GM12878 (cell line): ENCODE measurements at regions not wholly inside any gene's neighbourhood (a gene's known extent, or its start where the extent isn't known, plus 50 kb on each side); places are given as distances from the start of the nearest gene placed in this dataset.

Experiments
- ATAC-seq: fragments of 200-7000 bp; cut with Tn5 transposase; 3 replicates; pipeline ENCODE4 v1.9.1; 2020; ENCODE audit warnings: mild to moderate bottlenecking, moderate library complexity
- BruUV-seq: library from RNA; stranded (reverse); fragments of 400-500 nt; replicated peaks from 2 replicates; lab custom pipeline; 2021; lab: Mats Ljungman, UMichigan
- CTCF ChIA-PET: fragments of 300-600 bp; sonication (Branson Sonifier 250); formaldehyde crosslinking; extraction: SDS; loops from one replicate; lab custom pipeline; 2021; ENCODE audit warnings: inconsistent platforms; lab: Yijun Ruan, JAX
- POLR2A ChIA-PET: fragments of 350-600 bp; formaldehyde crosslinking; extraction: SDS; loops from one replicate; lab custom pipeline; 2021; ENCODE audit warnings: inconsistent platforms; lab: Charles Lee
- RAD21 ChIA-PET: fragments of 300-600 bp; sonication (Branson Sonifier 250); formaldehyde crosslinking; loops from one replicate; lab custom pipeline; 2023; ENCODE audit warnings: antibody characterized with exemption; ENCODE audit not compliant: unreplicated experiment; lab: Charles Lee
- SMC1A ChIA-PET: fragments of 300-600 bp; sonication (Branson Sonifier 250); formaldehyde crosslinking; loops from one replicate; lab custom pipeline; 2023; ENCODE audit not compliant: unreplicated experiment, uncharacterized antibody; lab: Charles Lee
- DNase-seq: peaks from one replicate; pipeline ENCODE4 v3.0.0-alpha.2; 2011; ENCODE audit warnings: low read depth, low spot score
- FAIRE-seq: peaks from 3 replicates; lab custom pipeline; 2011; peaks lifted over from hg19 to GRCh38; lab: Jason Lieb, UNC
- H2AFZ ChIP-seq: 2 replicates; pipeline ENCODE4 v1.6.0; 2011; ENCODE audit warnings: low read depth, low read length, control low read depth; ENCODE audit not compliant: control insufficient read depth
- H3K27ac ChIP-seq: 2 replicates; pipeline ENCODE4 v1.5.1; 2011; ENCODE audit warnings: control low read depth; ENCODE audit not compliant: control insufficient read depth, insufficient read depth
- H3K27me3 ChIP-seq, 2 experiments: replicated peaks in 1 of 2; 2 replicates each; pipeline versions ENCODE4 v1.6.0 to v1.6.1; 2011; ENCODE audit warnings: low read length in 1 of 2; ENCODE audit not compliant: control insufficient read depth in 2 of 2, insufficient read depth in 2 of 2
- H3K36me3 ChIP-seq, 2 experiments: 2 replicates each; pipeline ENCODE4 v1.5.1; 2011; ENCODE audit warnings: low read length in 1 of 2; ENCODE audit not compliant: control insufficient read depth in 2 of 2, insufficient read depth in 2 of 2
- H3K4me1 ChIP-seq: 2 replicates; pipeline ENCODE4 v1.6.1; 2011; ENCODE audit warnings: mild to moderate bottlenecking, low read length, moderate library complexity, mixed read lengths; ENCODE audit not compliant: control insufficient read depth, insufficient read depth
- H3K4me2 ChIP-seq: 2 replicates; pipeline ENCODE4 v1.6.0; 2011; ENCODE audit warnings: control low read depth; ENCODE audit not compliant: control insufficient read depth, insufficient read depth
- H3K4me3 ChIP-seq: fragments of 200-600 bp; sonication (generic); 2 replicates; pipeline ENCODE4 v1.5.1; 2016
- H3K79me2 ChIP-seq: 2 replicates; pipeline ENCODE4 v1.6.0; 2011; ENCODE audit warnings: low read length; ENCODE audit not compliant: control insufficient read depth, insufficient read depth
- H3K9ac ChIP-seq: 2 replicates; pipeline ENCODE4 v1.8.0; 2011; ENCODE audit warnings: low read length, control low read depth, mixed read lengths; ENCODE audit not compliant: control insufficient read depth, insufficient read depth
- H3K9me3 ChIP-seq: replicated peaks from 3 replicates; pipeline ENCODE4 v1.5.1; 2011; ENCODE audit warnings: mild to moderate bottlenecking, low read length; ENCODE audit not compliant: control insufficient read depth, insufficient read depth
- H4K20me1 ChIP-seq: 2 replicates; pipeline ENCODE4 v1.6.0; 2011; ENCODE audit not compliant: control insufficient read depth, insufficient read depth
- ATF2 ChIP-seq: IDR thresholded peaks from 2 replicates; pipeline ENCODE4 v1.6.1; 2012; ENCODE audit warnings: low read length, inconsistent platforms
- CEBPZ ChIP-seq: fragments of 150-350 bp; IDR thresholded peaks from 2 replicates; pipeline ENCODE4 v1.6.1; 2016; ENCODE audit warnings: low read depth, low read length
- HDAC6 ChIP-seq: fragments of 200-600 bp; sonication (generic); IDR thresholded peaks from one replicate; pipeline ENCODE4 v1.8.0; 2017; ENCODE audit warnings: antibody characterized with exemption; ENCODE audit not compliant: unreplicated experiment
- IRF5 ChIP-seq: fragments of 450-650 bp; IDR thresholded peaks from 2 replicates; pipeline ENCODE4 v1.6.1; 2017; ENCODE audit warnings: borderline replicate concordance
- KAT2A ChIP-seq: conservative IDR thresholded peaks from 2 replicates; pipeline ENCODE4 v1.6.1; 2011; ENCODE audit warnings: low read depth, low read length; ENCODE audit not compliant: control insufficient read depth
- MYB ChIP-seq: fragments of 150-350 bp; IDR thresholded peaks from 2 replicates; pipeline ENCODE4 v1.6.1; 2014; ENCODE audit warnings: mild to moderate bottlenecking, low read depth, low read length, borderline replicate concordance
- NR2F1 ChIP-seq: fragments of 450-650 bp; conservative IDR thresholded peaks from 2 replicates; pipeline ENCODE4 v1.6.1; 2017; ENCODE audit warnings: mild to moderate bottlenecking
- RAD51 ChIP-seq: fragments of 450-650 bp; IDR thresholded peaks from 2 replicates; pipeline ENCODE4 v1.6.1; 2016; ENCODE audit warnings: moderate library complexity, mild to moderate bottlenecking, inconsistent platforms
- RELB ChIP-seq: fragments of 450-650 bp; IDR thresholded peaks from 2 replicates; pipeline ENCODE4 v1.6.1; 2017; ENCODE audit warnings: low read depth, mild to moderate bottlenecking, moderate library complexity
- SREBF2 ChIP-seq: IDR thresholded peaks from 2 replicates; pipeline ENCODE4 v1.6.1; 2012; ENCODE audit warnings: mild to moderate bottlenecking, low read length
- SUPT20H ChIP-seq: IDR thresholded peaks from 2 replicates; pipeline ENCODE4 v1.6.1; 2011; ENCODE audit warnings: low read depth, mild to moderate bottlenecking, low read length, moderate library complexity, borderline replicate concordance; ENCODE audit not compliant: control insufficient read depth
- TCF3 ChIP-seq: IDR thresholded peaks from 2 replicates; pipeline ENCODE4 v1.6.1; 2012; ENCODE audit warnings: low read depth, mild to moderate bottlenecking, low read length, borderline replicate concordance; ENCODE audit not compliant: insufficient read depth
- USF2 ChIP-seq: IDR thresholded peaks from 2 replicates; pipeline ENCODE4 v1.6.1; 2011; ENCODE audit warnings: low read depth, low read length, improper control_type of control experiment, borderline replicate concordance
- WRNIP1 ChIP-seq: IDR thresholded peaks from 2 replicates; pipeline ENCODE4 v1.6.1; 2011; ENCODE audit warnings: low read depth, low read length, improper control_type of control experiment, borderline replicate concordance
- in situ Hi-C: fragments of 300-500 bp; cut with MboI; formaldehyde crosslinking; loops from 9 replicates; pipeline ENCODE4 v1.14.3; 2018; ENCODE audit warnings: mixed read lengths
- intact Hi-C: fragments of 100-400 bp; cut with micrococcal nuclease; formaldehyde crosslinking; loops from one replicate; pipeline ENCODE4 v1.14.2; 2022; ENCODE audit not compliant: unreplicated experiment

GRCh38 chr5:113813466-113813865, 300.0 kb downstream of the YTHDC2 start:
- Histone ChIP-seq H4K20me1 (no peaks in the 10 kb centered on the region), H3K27me3 (no peaks in the 10 kb centered on the region), H3K79me2 (no peaks in the 10 kb centered on the region), H3K4me3 (no peak overlapping the region), H3K36me3 (no peaks in the 10 kb centered on the region), H3K4me2 (no peak overlapping the region), H3K9ac (no peak overlapping the region), H3K9me3 (no peaks in the 10 kb centered on the region), H3K4me1 (no peaks in the 10 kb centered on the region), H3K27ac (no peak overlapping the region), H2AFZ (no peak overlapping the region)
- ATAC-seq (no peak), FAIRE-seq (no peak), DNase-seq (no peak)
- BruUV-seq = no TSS peak
- in situ Hi-C loops = no loop called here
- SMC1A ChIA-PET = no interaction called here
- POLR2A ChIA-PET = no interaction called here
- intact Hi-C loops = no loop called here
- RAD21 ChIA-PET = no interaction called here
- TF ChIP-seq ATF2 (no peak), SUPT20H (no peak), MYB (no peak), NR2F1 (no peak), RELB (no peak), SREBF2 (no peak), WRNIP1 (no peak), HDAC6 (no peak), RAD51 (no peak), IRF5 (no peak), CEBPZ (no peak), USF2 (no peak), TCF3 (no peak), KAT2A (no peak)
- CTCF ChIA-PET = interaction anchor here (0.8 kb wide), 1 partner anchor 14 kb away, joined by 3 read pairs; no protein-coding TSS in a partner anchor
